C4-2B (cell line): ENCODE measurements at regions not wholly inside any gene's neighbourhood (a gene's known extent, or its start where the extent isn't known, plus 50 kb on each side); places are given as distances from the start of the nearest gene placed in this dataset.

Experiments used
- CTCF ChIP-seq: fragments of 450-650 bp; conservative IDR thresholded peaks from 2 replicates; pipeline ENCODE4 v1.5.1; 2017; ENCODE audit warnings: mild to moderate bottlenecking
- ZFX ChIP-seq: fragments of 450-650 bp; IDR thresholded peaks from 2 replicates; pipeline ENCODE4 v1.6.1; 2017

- TF ChIP-seq CTCF, result no peak
- TF ChIP-seq ZFX, result no peak
Measured at GRCh38 chr22:34904486-34904885, 161.5 kb upstream of the ISX start.
